SH-SY5Y (cell line): ENCODE measurements at regions not wholly inside any gene's neighbourhood (a gene's known extent, or its start where the extent isn't known, plus 50 kb on each side); places are given as distances from the start of the nearest gene placed in this dataset.

ENCODE experiments used
- GATA2 ChIP-seq: IDR thresholded peaks from 2 replicates; pipeline ENCODE4 v1.6.1; 2011; ENCODE audit warnings: mild to moderate bottlenecking, low read depth, low read length
- GATA3 ChIP-seq: IDR thresholded peaks from 2 replicates; pipeline ENCODE4 v1.6.1; 2011; ENCODE audit warnings: low read depth, mild to moderate bottlenecking, low read length, moderate library complexity

GRCh38 chr2:145897151-145897550 is 1377.2 kb upstream of the ZEB2 start:
- no peak for TF ChIP-seq GATA2
- TF ChIP-seq GATA3 = no peak
